GM19239 (cell line): ENCODE measurements at regions not wholly inside any gene's neighbourhood (a gene's known extent, or its start where the extent isn't known, plus 50 kb on each side); places are given as distances from the start of the nearest gene placed in this dataset.
"Not testable (repeated sequence)": the region's sequence is repeated elsewhere in the genome, so short reads cannot be mapped to it uniquely, and the experiment has no call there.

ENCODE experiments used
- DNase-seq: peaks from one replicate; pipeline ENCODE4 v3.0.0; 2011; ENCODE audit warnings: low spot score; ENCODE audit not compliant: insufficient read length
- FAIRE-seq: peaks from 2 replicates; lab custom pipeline; 2011; peaks lifted over from hg19 to GRCh38; lab: Jason Lieb, UNC

GRCh38 chr1:192904438-192904895 lies 95.6 kb downstream of the RGS2 start:
- DNase-seq: no peak
- FAIRE-seq: no peak

DNA sequence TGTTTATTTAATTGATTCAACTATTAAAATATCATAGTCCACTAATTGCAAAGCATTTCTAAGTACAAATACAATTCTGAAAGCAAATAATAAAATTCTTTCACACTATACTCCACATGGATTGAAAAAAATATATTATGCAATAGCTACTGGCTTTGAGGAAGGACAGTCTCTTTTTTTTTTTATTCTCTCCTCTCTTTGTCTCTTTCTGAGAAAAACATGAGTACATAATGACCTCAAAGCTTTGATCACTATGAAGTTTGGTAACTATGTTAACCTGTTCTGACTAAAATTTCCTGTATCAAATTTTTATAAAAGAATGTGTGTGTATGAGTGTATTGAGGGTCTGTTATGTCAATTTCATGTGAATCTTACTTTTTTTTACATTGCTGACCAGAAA lies 96.2 kb downstream of the RGS2 start:
- FAIRE-seq: no peak
- DNase-seq: no peak

DNA sequence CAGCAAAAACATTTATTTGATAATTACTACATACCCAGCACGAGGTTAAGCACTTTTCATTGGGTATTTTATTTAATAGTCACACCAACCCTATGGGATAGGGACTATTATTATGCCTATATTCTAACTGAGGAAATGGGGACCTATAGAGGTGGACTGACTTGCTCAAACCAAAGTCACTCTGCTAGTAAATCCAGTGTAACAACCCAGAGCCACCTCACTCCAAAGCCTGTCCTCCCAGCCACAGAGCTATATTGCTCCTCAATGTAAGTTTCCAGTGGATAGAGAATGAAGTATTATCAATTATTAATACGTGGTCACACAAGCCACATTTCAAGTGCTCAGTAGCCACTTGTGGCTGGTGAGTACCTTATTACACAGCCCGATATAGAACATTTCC lies 97.5 kb downstream of the RGS2 start:
- FAIRE-seq (no peak), DNase-seq (no peak)

DNA sequence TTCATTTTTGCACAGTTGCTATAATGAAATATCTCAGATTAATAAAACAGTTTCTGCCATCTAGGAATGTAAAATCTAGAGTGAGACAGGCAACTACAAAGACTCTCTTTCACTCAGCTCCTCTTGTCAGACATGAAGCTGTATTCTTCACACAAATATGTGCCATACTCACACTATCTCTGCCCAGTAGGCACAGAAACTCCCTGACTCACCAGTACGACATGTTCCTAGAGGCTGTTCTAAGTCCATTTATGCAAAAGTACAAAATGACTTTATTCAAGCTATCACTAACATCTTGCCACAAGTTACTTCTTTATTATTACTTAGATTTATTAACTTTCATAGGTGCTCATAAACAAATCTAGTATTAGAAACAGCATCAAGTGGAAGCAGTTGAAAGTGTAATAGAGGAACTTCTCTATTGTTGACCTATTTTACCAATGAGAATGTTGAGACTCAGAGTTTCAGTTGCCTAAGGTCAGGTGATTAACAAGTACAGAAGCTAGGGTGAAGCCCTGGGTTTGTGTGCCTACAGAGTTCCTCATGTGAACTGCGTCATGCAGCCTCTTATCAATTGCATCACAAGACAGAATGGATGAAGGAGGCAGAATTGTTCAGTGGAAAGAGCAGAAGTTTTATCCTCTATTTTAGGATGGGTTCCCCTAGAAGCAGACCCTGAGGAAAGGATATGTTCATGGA lies 98.9 kb downstream of the RGS2 start:
- DNase-seq (no peak), FAIRE-seq (no peak)

- DNase-seq: not testable (repeated sequence)
Observed at GRCh38 chr1:192911896-192912656, 103.2 kb downstream of the RGS2 start.

GRCh38 chr1:192913683-192914082 lies 104.8 kb downstream of the RGS2 start:
- FAIRE-seq (no peak), DNase-seq (no peak)

More at GRCh38 chr1:192911896-192912656, 103.2 kb downstream of the RGS2 start:
- not testable (repeated sequence) for FAIRE-seq

- FAIRE-seq: no peak
- DNase-seq: no peak
Observed at GRCh38 chr1:192914092-192914491, 105.3 kb downstream of the RGS2 start.

GRCh38 chr1:192914696-192915095 lies 105.9 kb downstream of the RGS2 start:
- FAIRE-seq (no peak), DNase-seq (no peak)

DNA sequence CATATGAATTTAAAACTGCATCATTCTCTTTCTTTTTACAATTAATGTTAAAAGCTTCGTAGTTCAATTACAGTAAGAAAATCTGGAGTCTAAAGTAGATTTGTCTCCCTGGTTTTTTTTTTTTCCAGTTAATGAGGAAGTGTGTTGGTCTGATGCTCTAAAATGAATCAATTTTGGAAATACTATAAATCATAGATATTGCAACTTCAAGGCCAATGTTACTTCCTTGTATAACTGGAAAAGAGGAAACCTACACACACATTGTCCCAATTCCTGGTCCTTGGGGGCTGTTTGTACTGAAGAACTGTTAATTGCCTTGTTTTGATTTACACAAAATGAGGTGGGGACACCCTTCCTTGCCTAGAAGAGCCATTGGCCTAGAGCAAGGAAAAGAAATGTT lies 107.2 kb downstream of the RGS2 start:
- no peak for FAIRE-seq
- no peak for DNase-seq

GRCh38 chr1:192918259-192918658 lies 109.4 kb downstream of the RGS2 start:
- FAIRE-seq (no peak), DNase-seq (no peak)

- DNase-seq: no peak
Observed at GRCh38 chr1:192920412-192920811, 111.6 kb downstream of the RGS2 start.

DNA sequence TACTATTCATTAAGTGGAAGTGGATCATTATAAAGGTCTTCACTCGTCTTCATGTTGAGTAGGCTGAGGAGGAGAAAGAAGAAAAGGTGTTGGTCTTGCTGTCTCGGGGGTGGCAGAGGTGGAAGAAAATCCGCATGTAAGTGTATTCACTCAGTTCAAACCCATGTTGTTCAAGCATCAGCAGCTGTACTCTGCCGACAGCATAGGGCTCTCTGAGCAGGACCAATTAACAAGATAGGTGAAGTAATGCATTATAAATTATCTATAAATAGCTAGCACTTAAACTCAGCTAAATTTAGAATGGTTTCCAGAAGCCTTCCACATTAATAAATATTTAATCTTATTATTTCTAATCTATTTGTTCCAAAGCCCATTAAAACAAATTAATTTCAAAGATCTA lies 116.8 kb downstream of the RGS2 start:
- no peak for FAIRE-seq
- no peak for DNase-seq

More at GRCh38 chr1:192920412-192920811, 111.6 kb downstream of the RGS2 start:
- FAIRE-seq: no peak

GRCh38 chr1:192926736-192927135 lies 117.9 kb downstream of the RGS2 start:
- FAIRE-seq: no peak
- no peak for DNase-seq

DNA sequence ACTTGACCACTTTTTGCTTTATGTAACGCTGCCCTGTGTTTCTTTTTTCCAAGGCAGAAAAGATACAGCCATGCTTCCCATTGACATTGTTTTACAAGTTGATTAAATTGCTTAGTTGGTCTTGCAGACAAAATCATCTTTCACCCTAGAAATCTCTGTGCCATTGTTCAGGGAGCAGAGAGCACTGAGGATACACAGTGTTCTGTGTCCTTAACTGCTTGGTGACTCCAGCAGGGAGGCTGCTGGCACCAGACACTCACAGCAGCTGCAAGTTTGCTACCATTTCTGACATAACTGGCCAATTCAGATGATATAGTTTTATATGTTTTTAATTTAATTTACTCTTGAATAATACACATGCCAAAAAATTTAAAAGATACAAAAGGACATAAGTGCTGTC lies 118.7 kb downstream of the RGS2 start:
- FAIRE-seq (no peak), DNase-seq (no peak)

GRCh38 chr1:192929597-192929996 lies 120.8 kb downstream of the RGS2 start:
- no peak for FAIRE-seq
- DNase-seq: no peak

DNA sequence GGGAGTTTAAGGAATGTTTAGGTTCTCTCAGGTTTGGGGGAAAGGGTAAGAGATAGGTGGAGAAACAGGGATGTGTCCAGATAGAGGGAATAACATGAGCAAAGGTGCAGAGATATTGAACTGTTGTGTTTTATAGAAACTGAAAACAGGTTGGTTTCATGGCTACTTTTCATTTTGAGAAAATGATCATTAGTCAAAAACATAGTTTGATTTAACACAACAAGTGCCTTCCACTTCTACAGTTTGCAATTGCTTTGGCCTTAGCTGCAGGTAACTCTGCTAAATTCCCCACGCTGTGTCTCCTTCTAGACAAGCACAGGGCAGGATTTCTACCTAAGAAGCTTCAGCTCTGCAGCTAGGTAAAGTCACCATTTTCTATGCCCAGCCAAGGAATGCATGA lies 124.9 kb downstream of the RGS2 start:
- FAIRE-seq (no peak), DNase-seq (no peak)

- FAIRE-seq: no peak
- DNase-seq: no peak
Observed at GRCh38 chr1:192936313-192937018, 122.7 kb downstream of the UCHL5 start.

GRCh38 chr1:192937128-192937527 lies 122.0 kb downstream of the UCHL5 start:
- DNase-seq (no peak), FAIRE-seq (no peak)

DNA sequence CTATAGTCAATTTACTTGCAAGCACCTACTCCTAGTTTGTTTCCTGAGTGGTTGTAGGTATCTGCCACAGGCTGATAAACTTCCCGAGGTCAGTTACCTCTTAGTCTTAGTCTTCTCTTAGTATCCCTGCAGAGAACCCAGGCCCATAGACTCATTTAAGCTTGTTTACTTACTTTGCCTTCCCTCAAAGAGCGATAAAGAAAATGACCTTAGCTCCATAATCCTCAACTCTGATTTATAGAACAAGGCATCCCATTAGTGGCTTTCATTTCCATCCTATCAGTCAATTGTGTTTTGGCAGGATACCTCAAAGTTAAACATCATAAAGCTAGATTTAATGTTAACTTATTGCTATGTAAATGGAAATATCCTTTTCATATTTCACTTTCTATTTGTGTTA lies 119.7 kb downstream of the UCHL5 start:
- DNase-seq (no peak), FAIRE-seq (no peak)

- no peak for DNase-seq
- FAIRE-seq: no peak
Observed at GRCh38 chr1:192940658-192941057, 118.5 kb downstream of the UCHL5 start.
